K562 (cell line): ENCODE measurements at regions not wholly inside any gene's neighbourhood (a gene's known extent, or its start where the extent isn't known, plus 50 kb on each side); places are given as distances from the start of the nearest gene placed in this dataset.

Experiments
- CAMTA2 ChIP-seq: fragments of 250-450 bp; sonication (Bioruptor Pico); conservative IDR thresholded peaks from 2 replicates; pipeline ENCODE4 v1.5.1; 2022
- CBFB ChIP-seq: sonication (generic); formaldehyde crosslinking; IDR thresholded peaks from 2 replicates; pipeline ENCODE4 v1.4.0; 2020; ENCODE audit warnings: mild to moderate bottlenecking, missing genetic modification reagents
- CTCF ChIP-seq, 3 experiments: IDR thresholded peaks in 2 of 3; conservative IDR thresholded peaks in 1 of 3; 2 replicates each; pipeline ENCODE4 v1.5.1; 2011 to 2012; ENCODE audit warnings: low read length in 3 of 3, mild to moderate bottlenecking in 3 of 3, control low read depth in 2 of 3, improper control_type of control experiment in 1 of 3, inconsistent platforms in 1 of 3, low read depth in 1 of 3, mixed read lengths in 1 of 3, moderate library complexity in 1 of 3; ENCODE audit not compliant: insufficient read depth in 2 of 3
- E2F8 ChIP-seq: fragments of 450-650 bp; IDR thresholded peaks from 2 replicates; pipeline ENCODE4 v1.7.1; 2018; ENCODE audit warnings: mild to moderate bottlenecking, low read depth; ENCODE audit not compliant: partially characterized antibody
- ELF4 ChIP-seq: fragments of 450-650 bp; formaldehyde crosslinking; IDR thresholded peaks from 2 replicates; pipeline ENCODE4 v1.4.0; 2022; ENCODE audit warnings: missing genetic modification characterization
- ELK1 ChIP-seq: sonication (generic); formaldehyde crosslinking; IDR thresholded peaks from 2 replicates; pipeline ENCODE4 v1.8.1; 2022; ENCODE audit warnings: missing genetic modification reagents
- ESRRB ChIP-seq: fragments of 250-450 bp; sonication (Bioruptor Pico); IDR thresholded peaks from 2 replicates; pipeline ENCODE4 v1.5.0; 2020; ENCODE audit warnings: mild to moderate bottlenecking, moderate library complexity, borderline replicate concordance
- EZH2 ChIP-seq: IDR thresholded peaks from 2 replicates; pipeline ENCODE4 v1.6.1; 2012; ENCODE audit warnings: low read depth, mild to moderate bottlenecking, inconsistent platforms, low read length, borderline replicate concordance
- POLR2G ChIP-seq: fragments of 200-400 bp; formaldehyde crosslinking; IDR thresholded peaks from 2 replicates; pipeline ENCODE4 v1.6.1; 2017; ENCODE audit warnings: low read depth, mild to moderate bottlenecking, antibody characterized with exemption, low read length, moderate library complexity
- RFX5 ChIP-seq: IDR thresholded peaks from 2 replicates; pipeline ENCODE4 v1.6.1; 2011; ENCODE audit warnings: low read depth, mild to moderate bottlenecking, improper control_type of control experiment, low read length
- RFX7 ChIP-seq: fragments of 250-450 bp; sonication (Bioruptor Pico); IDR thresholded peaks from 2 replicates; pipeline ENCODE4 v1.5.1; 2021; ENCODE audit warnings: mild to moderate bottlenecking
- TEAD4 ChIP-seq, 2 experiments: sonication (generic) in 1 of 2; formaldehyde crosslinking in 1 of 2; IDR thresholded peaks; 2 replicates each; pipeline versions ENCODE4 v1.6.1 to v1.8.0; 2012 to 2022; ENCODE audit warnings: borderline replicate concordance in 1 of 2, inconsistent platforms in 1 of 2, low read length in 1 of 2, mild to moderate bottlenecking in 1 of 2, missing genetic modification reagents in 1 of 2
- ZKSCAN1 ChIP-seq: fragments of 150-350 bp; IDR thresholded peaks from 2 replicates; pipeline ENCODE4 v1.6.1; 2016; ENCODE audit warnings: low read depth, low read length

- TF ChIP-seq ELF4 (CRISPR knock-in tag) (no peak), ELK1 (CRISPR knock-in tag) (no peak), ESRRB (CRISPR knock-in tag) (no peak), POLR2G (no peak), RFX7 (CRISPR knock-in tag) (no peak), CAMTA2 (no peak), CBFB (CRISPR knock-in tag) (no peak), CTCF (IDR thresholded peaks at IDR 0.05 in 2 of 3, conservative IDR thresholded peaks at IDR 0.05 in 1 of 3; ENCODE audit: insufficient read depth in 2 of 3, low read depth in 1 of 3, low read length in 3 of 3) (no peak), RFX5 (no peak), E2F8 (no peak), TEAD4 (IDR thresholded peaks at IDR 0.05; ENCODE audit: low read length) (no peak), TEAD4 (CRISPR knock-in tag; IDR thresholded peaks at IDR 0.05; ENCODE audit: borderline replicate concordance) (no peak), ZKSCAN1 (no peak), EZH2 (no peak)
These were observed 396.4 kb downstream of the INHBA start for GRCh38 chr7:41306486-41306885.
